GM23248 (cell line): ENCODE measurements at regions not wholly inside any gene's neighbourhood (a gene's known extent, or its start where the extent isn't known, plus 50 kb on each side); places are given as distances from the start of the nearest gene placed in this dataset.

Source experiments
- DNase-seq: peaks from one replicate; pipeline ENCODE4 v3.0.0-alpha.2; 2015
- H2AFZ ChIP-seq: fragments of 200-600 bp; sonication (generic); 2 replicates; pipeline ENCODE4 v1.6.1; 2016; ENCODE audit warnings: antibody characterized with exemption
- H3F3A ChIP-seq: fragments of 200-600 bp; sonication (generic); 2 replicates; pipeline ENCODE4 v1.6.1; 2016; ENCODE audit warnings: mild to moderate bottlenecking, antibody characterized with exemption, mixed run types; ENCODE audit not compliant: insufficient read depth
- H3K27ac ChIP-seq: fragments of 200-600 bp; sonication (generic); 2 replicates; pipeline ENCODE4 v1.5.1; 2016; ENCODE audit warnings: mild to moderate bottlenecking
- H3K27me3 ChIP-seq: fragments of 200-600 bp; sonication (generic); replicated peaks from 2 replicates; pipeline ENCODE4 v1.6.1; 2016; ENCODE audit warnings: mild to moderate bottlenecking; ENCODE audit not compliant: insufficient read depth
- H3K36me3 ChIP-seq: fragments of 200-600 bp; sonication (generic); 2 replicates; pipeline ENCODE4 v1.6.1; 2016; ENCODE audit warnings: low read depth, mild to moderate bottlenecking
- H3K4me1 ChIP-seq: fragments of 200-600 bp; sonication (generic); 2 replicates; pipeline ENCODE4 v1.6.1; 2016; ENCODE audit warnings: mild to moderate bottlenecking; ENCODE audit not compliant: insufficient read depth
- H3K4me2 ChIP-seq: fragments of 200-600 bp; sonication (generic); one replicate; pipeline ENCODE4 v1.6.1; 2016; ENCODE audit warnings: mild to moderate bottlenecking; ENCODE audit not compliant: unreplicated experiment
- H3K4me3 ChIP-seq: fragments of 200-600 bp; sonication (generic); 2 replicates; pipeline ENCODE4 v1.5.1; 2016; ENCODE audit warnings: mild to moderate bottlenecking
- H3K79me2 ChIP-seq: fragments of 200-600 bp; sonication (generic); 2 replicates; pipeline ENCODE4 v1.6.1; 2016; ENCODE audit warnings: mild to moderate bottlenecking; ENCODE audit not compliant: insufficient read depth
- H3K9ac ChIP-seq: fragments of 200-600 bp; sonication (generic); 2 replicates; pipeline ENCODE4 v1.6.1; 2016; ENCODE audit warnings: mild to moderate bottlenecking
- H3K9me2 ChIP-seq: fragments of 200-600 bp; sonication (generic); 2 replicates; pipeline ENCODE4 v1.6.1; 2016; ENCODE audit warnings: mixed run types, mild to moderate bottlenecking, moderate library complexity; ENCODE audit not compliant: insufficient read depth
- H3K9me3 ChIP-seq: fragments of 200-600 bp; sonication (generic); one replicate; pipeline ENCODE4 v1.6.1; 2017; ENCODE audit warnings: low read depth
- H4K20me1 ChIP-seq: fragments of 200-600 bp; sonication (generic); 2 replicates; pipeline ENCODE4 v1.6.0; 2016; ENCODE audit not compliant: insufficient read depth
- EZH2 ChIP-seq: fragments of 200-600 bp; sonication (generic); IDR thresholded peaks from 2 replicates; pipeline ENCODE4 v1.6.1; 2018; ENCODE audit warnings: antibody characterized with exemption, mild to moderate bottlenecking; ENCODE audit not compliant: insufficient read depth, poor library complexity, severe bottlenecking
- EZH2phosphoT487 ChIP-seq: fragments of 200-600 bp; sonication (generic); IDR thresholded peaks from 2 replicates; pipeline ENCODE4 v1.6.1; 2018; ENCODE audit warnings: antibody characterized with exemption, moderate library complexity, mild to moderate bottlenecking, low read depth; ENCODE audit not compliant: insufficient read depth
- WGBS, 2 experiments: methylation state at CpG; one replicate each; pipeline ENCODE4 v1.1.6; 2015 to 2017; ENCODE audit warnings: low lambda C conversion rate in 2 of 2, low coverage in 1 of 2; ENCODE audit errors: missing lambda C conversion rate in 2 of 2; 5-methylcytosine and 5-hydroxymethylcytosine counted together
- in situ Hi-C: fragments of 300-500 bp; cut with MboI; formaldehyde crosslinking; loops from 2 replicates; pipeline ENCODE4 v1.15.0; 2020

DNA sequence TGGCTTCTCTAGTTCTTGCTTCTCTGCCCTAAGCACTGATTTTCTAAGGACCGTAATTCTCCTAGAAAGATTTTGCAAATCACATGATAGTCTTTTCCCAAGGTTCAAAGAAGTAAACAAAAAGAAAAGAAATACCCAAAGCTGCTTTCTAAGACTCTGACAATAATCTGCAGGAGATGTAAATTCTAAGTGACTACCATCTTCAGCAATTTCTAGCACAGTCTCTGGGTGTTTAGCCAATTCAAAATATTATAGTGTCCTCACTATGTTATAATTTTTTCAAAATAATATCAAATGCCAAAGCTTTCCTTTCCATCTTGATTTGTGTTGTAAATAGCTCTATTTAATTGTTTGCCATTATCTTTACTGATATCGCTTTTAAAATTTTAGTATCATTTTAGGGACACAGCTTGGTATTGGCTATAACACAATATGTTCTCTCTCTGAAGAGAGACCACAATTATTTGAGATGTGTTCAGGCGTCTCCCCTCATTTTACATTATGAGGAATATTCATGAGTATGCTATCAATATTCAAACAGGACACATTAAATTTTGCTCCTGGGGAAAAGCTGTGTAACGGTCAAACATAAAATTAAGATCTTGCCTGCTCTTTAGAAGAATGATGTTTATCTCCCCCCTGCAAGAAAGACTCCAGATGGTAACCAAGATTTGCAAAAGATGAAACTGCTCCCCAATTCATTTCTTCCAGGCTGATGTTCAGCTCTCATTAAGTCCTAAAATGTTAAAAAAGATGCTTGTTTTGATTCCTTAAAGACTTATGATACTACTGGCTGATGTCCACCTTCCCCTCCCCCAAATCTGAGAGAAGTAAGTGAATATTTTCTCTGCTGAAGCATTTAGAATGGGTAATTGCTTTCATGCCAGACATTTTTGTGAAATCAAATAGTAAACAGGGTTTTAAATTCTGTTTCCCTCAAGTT is 191.9 kb upstream of the WDR11 start:
- no peak for TF ChIP-seq EZH2
- TF ChIP-seq EZH2phosphoT487, result no peak

GRCh38 chr10:120666308-120666707 is 184.9 kb upstream of the WDR11 start:
- Histone ChIP-seq H3F3A (no peaks in the 10 kb centered on the region), H3K9me3 (no peaks in the 10 kb centered on the region), H3K27ac (no peak overlapping the region), H2AFZ (no peak overlapping the region), H3K36me3 (no peaks in the 10 kb centered on the region), H3K27me3 (no peaks in the 10 kb centered on the region), H3K4me1 (no peaks in the 10 kb centered on the region), H3K4me2 (no peak overlapping the region), H3K79me2 (no peaks in the 10 kb centered on the region), H3K4me3 (no peak overlapping the region), H3K9ac (no peak overlapping the region), H4K20me1 (no peaks in the 10 kb centered on the region), H3K9me2 (no peaks in the 10 kb centered on the region)
- in situ Hi-C loops, result no loop called here
- TF ChIP-seq EZH2 (no peak), EZH2phosphoT487 (no peak)
- 49 to 51% methylated on average over 4 of the region's 4 CpGs for WGBS, 2 experiments
- DNase-seq, result no peak

More for the DNA sequence above, 191.9 kb upstream of the WDR11 start:
- H3K36me3 ChIP-seq, result no peaks in the 10 kb centered on the region
- no peak overlapping the region for H3K4me2 ChIP-seq
- no peaks in the 10 kb centered on the region for H3K79me2 ChIP-seq
- no peak overlapping the region for H3K27ac ChIP-seq
- no peaks in the 10 kb centered on the region for H3K4me1 ChIP-seq
- H3F3A ChIP-seq, result no peaks in the 10 kb centered on the region
- 12 to 13% methylated on average over 4 of the region's 4 CpGs for WGBS, 2 experiments
- H3K9ac ChIP-seq, result no peak overlapping the region
- no peaks in the 10 kb centered on the region for H3K9me3 ChIP-seq
- no peak overlapping the region for H3K4me3 ChIP-seq
- in situ Hi-C loops, result no loop called here
- H3K27me3 ChIP-seq, result no peaks in the 10 kb centered on the region
- DNase-seq, result no peak
- H2AFZ ChIP-seq, result no peak overlapping the region
- no peaks in the 10 kb centered on the region for H4K20me1 ChIP-seq
- no peaks in the 10 kb centered on the region for H3K9me2 ChIP-seq

- no peak for TF ChIP-seq EZH2phosphoT487
- TF ChIP-seq EZH2, result no peak
- no peaks in the 10 kb centered on the region for H3F3A ChIP-seq
- no peaks in the 10 kb centered on the region for H3K27me3 ChIP-seq
- no peaks in the 10 kb centered on the region for H3K4me1 ChIP-seq
- in situ Hi-C loops, result no loop called here
- H2AFZ ChIP-seq, result no peak overlapping the region
- no peak overlapping the region for H3K9ac ChIP-seq
- no peaks in the 10 kb centered on the region for H3K9me2 ChIP-seq
- no peaks in the 10 kb centered on the region for H4K20me1 ChIP-seq
- H3K27ac ChIP-seq, result no peak overlapping the region
- H3K4me3 ChIP-seq, result no peak overlapping the region
- no peak for DNase-seq
- 21 to 23% methylated on average over 4 of the region's 4 CpGs for WGBS, 2 experiments
- no peaks in the 10 kb centered on the region for H3K36me3 ChIP-seq
- no peak overlapping the region for H3K4me2 ChIP-seq
- no peaks in the 10 kb centered on the region for H3K79me2 ChIP-seq
- H3K9me3 ChIP-seq, result no peaks in the 10 kb centered on the region
These were observed 183.9 kb upstream of the WDR11 start for GRCh38 chr10:120667276-120667675.

- in situ Hi-C loops, result no loop called here
- TF ChIP-seq EZH2phosphoT487, result no peak
- TF ChIP-seq EZH2, result no peak
- Histone ChIP-seq H4K20me1 (no peaks in the 10 kb centered on the region), H2AFZ (no peak overlapping the region), H3K9ac (no peak overlapping the region), H3K9me3 (no peaks in the 10 kb centered on the region), H3K4me2 (no peak overlapping the region), H3K27ac (no peak overlapping the region), H3K36me3 (no peaks in the 10 kb centered on the region), H3K79me2 (no peaks in the 10 kb centered on the region), H3K27me3 (no peaks in the 10 kb centered on the region), H3K4me1 (no peaks in the 10 kb centered on the region), H3K4me3 (no peak overlapping the region), H3F3A (no peaks in the 10 kb centered on the region), H3K9me2 (no peaks in the 10 kb centered on the region)
- no peak for DNase-seq
- WGBS, 2 experiments, result 51 to 60% methylated on average over 2 of the region's 2 CpGs
These were observed 179.7 kb upstream of the WDR11 start for GRCh38 chr10:120671491-120671890.
